GM18499 (cell line): ENCODE measurements at regions not wholly inside any gene's neighbourhood (a gene's known extent, or its start where the extent isn't known, plus 50 kb on each side); places are given as distances from the start of the nearest gene placed in this dataset.
"Not testable (repeated sequence)": the region's sequence is repeated elsewhere in the genome, so short reads cannot be mapped to it uniquely, and the experiment has no call there.

Experiments
- ATAC-seq: cut with Tn5 transposase; IDR thresholded peaks from one replicate; pipeline ENCODE4 v1.9.1; 2021; ENCODE audit warnings: moderate number of reproducible peaks; ENCODE audit not compliant: insufficient read depth, unreplicated experiment

DNA sequence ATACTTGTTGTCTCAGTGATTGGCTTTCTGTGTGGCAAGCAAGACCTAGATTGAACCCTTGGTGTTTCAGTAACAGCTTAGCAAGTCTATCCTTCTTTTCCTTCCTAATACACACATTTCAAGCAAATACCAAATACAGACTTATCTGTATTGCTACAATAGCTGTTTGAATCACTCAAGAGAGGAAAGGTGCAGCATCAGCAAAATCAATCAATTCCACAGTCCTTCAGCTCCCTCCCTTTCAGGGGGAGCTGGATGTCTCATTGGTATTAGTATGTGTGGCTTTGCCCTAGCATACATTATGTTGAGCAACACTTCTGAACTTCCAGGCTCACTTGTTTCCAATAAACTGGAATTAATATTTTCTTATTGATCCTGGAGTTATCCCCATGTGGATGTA is 323.1 kb downstream of the TMX3 start:
- no peak for ATAC-seq

DNA sequence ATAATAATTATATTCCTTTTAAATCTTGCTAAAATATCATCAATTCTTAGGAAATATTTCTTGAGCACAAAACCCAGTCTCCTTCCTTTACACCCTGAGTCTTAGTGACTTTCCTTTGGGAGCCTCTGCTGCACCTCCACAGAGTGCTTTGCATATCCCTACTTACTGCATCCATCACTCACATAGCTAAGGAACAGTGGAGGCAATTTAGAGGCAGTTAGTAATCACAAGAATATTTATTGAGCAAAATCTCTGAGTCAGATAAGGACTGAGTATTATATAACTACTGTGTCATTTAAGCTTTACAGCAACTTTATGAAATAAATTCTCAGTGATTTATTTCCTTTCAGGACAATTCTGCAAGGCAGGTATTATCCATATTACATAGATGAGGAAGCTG is 327.7 kb downstream of the TMX3 start:
- ATAC-seq, result no peak

DNA sequence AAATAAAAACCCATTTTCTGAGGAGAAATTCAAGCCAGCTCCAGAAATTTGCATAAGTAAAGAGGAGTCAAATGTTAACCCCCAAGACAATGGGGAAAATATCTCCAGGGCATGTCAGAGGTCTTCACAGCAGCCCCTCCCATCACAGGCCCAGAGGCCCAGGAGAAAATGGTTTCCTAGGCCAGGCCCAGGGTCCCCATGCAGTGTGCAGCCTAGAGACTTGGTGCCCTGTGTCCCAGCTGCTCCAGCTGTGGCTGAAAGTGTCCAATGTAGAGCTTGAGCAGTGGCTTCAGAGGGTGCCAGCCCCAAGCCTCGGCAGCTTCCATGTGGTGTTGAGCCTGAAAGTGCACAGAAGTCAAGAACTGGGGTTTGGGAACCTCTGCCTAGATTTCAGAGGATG is 330.9 kb downstream of the TMX3 start:
- ATAC-seq, result not testable (repeated sequence)

DNA sequence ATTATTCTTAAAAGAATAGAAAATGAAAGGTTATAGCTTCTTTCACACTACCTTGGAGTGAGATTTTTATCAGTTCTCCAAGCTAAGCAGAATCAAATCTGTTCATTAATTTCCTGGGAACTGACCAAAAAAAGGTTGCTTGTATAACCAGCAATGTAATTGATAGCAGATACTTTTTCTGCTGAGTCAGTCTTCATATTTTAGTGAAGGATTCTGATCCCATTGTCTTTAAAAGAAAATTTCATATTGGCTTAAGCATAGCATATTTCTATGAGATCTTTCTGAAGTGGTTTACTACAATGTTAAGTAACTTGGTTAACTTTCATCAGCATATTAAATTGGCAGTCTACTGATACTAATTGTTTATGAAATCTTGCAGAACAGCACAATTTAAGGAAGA is 338.0 kb downstream of the TMX3 start:
- ATAC-seq, result no peak

DNA sequence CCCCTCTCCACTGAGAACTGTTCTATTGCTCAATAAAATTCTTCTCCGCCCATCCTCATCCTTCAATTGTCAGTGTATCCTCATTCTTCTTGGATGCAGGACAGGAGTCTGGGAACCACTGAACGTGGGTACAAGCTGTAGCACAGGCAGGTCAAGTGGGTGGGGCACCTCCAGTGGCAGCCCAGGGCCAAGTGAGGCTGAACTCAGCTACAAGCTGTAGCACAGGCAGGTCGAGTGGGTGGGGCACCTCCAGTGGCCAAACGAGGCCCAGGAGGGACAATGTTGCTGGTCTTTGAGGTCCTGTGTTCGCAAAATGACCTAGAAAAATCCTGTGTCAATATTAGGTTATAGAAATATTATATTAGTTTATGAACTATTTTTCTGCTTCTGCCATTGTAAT is 352.0 kb downstream of the TMX3 start:
- ATAC-seq, result no peak

DNA sequence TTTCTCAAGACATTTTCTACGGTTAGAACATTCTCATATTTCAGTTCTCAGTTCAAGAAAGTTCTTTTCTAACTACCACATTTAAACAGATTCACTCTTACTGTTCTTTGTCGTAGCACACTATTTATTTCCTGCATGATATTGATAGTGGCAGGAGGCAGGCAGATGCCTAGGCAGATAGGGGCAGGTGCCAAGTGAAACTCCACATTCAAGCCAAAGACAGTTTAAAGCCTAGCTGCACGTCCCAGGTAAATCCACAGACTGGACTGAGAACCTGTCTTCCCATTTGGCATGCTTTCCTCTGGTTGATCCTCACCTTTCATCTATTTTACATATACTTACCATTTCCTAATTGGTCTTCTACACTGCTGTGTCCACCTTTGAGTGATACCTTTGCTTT is 359.3 kb downstream of the TMX3 start:
- no peak for ATAC-seq

DNA sequence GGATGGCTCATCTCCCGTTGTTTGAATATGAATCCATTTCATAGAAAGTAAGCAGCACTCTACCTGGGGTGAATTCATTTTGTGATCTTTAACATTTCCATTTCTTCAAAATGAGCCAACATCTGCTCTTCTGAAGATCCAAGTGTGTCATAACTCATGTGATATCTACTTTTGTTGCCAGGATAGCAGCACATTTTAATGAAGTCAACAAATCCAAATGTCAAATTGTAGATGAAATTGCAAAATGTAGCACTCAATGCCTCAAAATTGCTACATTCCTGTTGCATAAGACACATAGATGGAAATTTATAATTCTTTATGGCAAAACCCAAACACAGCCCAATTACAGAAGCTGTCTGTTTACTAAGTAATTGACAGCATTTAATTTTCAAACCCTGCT is 360.7 kb downstream of the TMX3 start:
- ATAC-seq, result no peak

DNA sequence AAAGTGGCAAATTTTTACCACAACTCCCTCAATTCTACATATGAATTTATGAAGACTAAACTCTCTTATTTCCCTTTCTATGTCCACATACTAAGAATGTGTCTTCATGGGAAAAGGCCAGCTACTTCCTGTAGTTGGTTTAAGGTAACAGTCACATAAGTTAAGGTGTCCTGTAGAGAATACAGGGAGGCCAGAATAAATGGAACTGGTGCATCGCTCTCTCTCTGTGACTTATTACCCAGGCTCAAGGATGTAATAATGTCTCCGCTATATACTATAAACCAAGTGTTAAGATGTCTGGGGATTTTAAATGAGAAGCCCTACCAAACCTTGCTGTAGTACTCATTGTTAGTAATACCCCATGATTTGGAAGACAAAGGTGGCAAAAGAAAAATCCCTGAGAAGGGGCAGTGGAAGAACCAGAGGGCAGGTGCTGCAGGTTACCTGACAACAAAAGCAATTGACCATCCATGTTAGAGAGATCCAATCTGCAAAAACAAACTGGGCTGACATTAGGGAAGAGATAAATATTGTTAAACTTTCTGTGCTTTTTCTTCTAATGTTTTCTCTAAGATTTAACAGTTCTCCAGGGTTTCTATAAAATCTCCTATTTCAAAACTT is 372.8 kb downstream of the TMX3 start:
- no peak for ATAC-seq

DNA sequence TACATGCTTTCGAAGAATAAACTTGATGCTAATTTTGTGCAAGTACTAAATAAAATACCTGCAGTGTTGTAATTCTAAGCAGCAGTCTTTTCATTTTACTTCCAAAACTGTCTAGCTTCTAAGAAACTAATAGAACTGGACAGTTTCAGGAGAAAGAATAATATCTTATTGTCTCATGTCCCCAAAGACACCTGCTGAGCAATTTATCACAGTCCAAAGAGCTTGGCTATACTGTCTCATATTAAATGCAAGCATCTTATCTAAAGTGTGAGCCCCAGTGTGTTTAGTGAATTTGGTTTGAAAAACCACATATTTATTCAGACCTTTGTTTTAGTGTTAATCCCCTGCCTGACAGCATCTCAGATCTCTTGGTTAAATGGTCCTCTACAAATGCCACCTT is 374.3 kb downstream of the TMX3 start:
- no peak for ATAC-seq

DNA sequence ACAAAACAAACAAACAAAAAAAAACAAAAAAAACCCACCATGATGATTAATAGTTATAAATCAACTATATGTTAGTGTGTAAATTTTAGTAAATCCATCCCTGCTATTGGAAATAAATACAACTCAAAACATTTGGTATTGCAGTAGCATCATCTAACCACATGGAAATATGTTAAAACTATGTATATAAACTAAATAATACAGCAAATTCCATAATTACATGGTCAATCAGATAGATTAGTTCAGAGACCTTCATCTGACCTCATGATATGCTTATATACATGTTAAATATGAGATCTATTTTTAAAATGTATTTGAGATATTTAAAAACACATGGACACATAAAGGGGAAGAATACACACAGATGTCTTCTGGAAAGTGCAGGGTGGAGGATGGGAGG is 384.2 kb downstream of the TMX3 start:
- no peak for ATAC-seq

DNA sequence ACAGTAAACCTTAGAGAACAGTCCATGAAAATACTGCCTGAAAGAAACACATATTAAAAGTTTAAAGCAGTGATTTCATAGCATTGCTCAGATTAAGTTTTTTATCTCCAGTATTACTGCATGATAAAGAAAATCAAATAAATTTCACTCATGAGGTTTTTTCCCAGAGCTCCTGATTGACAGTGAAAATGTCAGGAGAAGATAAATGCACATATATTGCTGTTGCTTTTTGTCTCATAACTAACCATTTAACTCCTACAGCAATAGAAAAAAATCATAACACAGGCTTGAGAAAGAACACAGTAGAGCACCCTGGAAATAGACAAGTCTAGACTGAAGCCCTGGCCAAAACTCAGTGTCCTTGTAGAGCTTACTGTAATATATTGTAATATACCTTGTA is 391.0 kb downstream of the TMX3 start:
- no peak for ATAC-seq

DNA sequence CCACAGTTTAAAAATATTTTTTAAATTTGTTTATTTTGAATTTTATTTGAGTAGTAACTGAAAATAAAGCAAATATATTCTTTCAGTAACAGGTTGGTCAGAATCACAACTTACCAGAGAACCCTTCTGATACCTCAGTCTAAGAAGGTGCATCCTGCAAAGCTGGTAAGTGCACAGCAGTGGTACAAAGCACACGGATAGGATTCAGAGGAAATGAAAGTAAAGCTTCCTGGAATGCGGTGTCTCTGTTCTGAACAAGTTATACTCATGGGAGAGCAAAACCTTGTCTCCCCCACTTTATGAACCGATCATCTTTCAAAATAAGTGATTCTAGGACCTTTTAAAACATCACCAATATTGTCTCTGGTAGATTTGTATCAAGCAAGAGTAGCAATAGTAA is 398.3 kb downstream of the TMX3 start:
- no peak for ATAC-seq

DNA sequence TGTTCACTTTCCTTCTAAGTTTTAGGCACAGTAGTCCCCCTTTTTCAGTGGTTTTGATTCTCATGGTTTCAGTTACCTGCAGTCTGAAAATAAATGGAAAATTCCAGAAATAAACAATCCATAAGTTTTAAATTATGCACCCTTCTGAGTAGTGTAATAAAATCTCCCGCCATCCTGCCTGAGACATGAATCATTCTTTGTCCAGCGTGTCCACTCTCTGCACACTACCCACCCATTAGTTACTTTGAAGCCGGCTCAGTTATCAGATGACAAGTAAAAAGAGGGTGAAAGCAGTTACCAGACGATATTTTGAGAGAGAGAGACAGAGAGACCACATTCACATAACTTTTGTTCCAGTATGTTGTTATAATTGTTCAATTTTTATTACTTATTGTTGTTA is 400.5 kb downstream of the TMX3 start:
- ATAC-seq, result no peak

DNA sequence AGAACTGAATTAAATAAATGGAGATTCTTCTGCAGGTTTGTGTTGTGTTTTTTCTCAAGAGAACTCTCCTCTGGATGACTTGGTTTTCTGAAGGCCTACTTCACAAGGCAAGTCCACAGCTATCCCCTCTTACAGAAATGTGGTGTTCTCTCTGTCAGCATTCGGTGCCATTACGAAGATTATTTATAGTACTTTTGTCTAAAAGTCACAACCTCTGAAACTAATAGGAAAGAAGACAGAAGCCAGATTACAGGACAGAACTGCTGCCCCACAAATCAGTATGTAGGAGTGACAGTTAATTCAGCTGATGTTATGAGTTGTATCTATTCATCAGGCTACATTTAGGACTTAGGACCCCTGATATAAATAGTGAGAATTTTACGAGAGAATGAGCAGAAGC is 413.5 kb downstream of the TMX3 start:
- ATAC-seq, result no peak

DNA sequence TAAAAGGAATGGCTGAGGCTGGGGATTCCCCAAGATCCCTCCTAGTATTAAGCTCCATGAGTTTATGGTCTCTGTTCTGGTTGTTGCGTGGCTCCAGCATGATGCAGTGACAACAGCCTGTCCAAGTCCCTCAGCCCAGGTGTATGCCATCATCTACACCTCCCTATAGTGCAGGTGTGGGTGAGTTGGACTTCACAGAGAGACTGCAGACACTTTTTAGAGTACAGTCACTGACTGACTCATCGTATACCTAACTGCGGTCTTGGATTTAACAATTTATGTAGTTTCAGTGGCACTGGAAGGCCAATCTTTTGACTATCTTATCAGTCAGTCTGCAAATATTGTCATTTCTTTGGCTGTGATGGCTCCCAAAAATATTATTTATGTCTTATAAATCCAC is 415.0 kb downstream of the TMX3 start:
- no peak for ATAC-seq

DNA sequence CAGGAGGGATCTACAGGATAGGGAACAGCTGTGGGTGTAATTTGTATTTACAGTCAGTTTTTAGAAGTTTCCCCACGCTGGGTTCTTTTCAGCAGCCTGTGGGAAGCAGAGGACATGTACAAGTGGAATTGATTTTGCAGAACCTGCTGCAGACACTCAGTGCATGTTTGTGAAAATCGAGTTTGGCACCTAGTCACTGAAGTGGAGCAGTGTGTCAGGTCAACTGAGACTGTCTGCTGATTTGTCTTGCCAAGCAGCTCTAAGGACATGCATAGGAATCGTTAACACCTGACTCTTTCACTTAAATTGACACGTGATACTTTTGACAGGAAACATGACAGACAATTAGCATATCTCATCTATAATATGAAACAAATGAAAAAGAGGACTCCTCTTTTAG is 416.6 kb downstream of the TMX3 start:
- no peak for ATAC-seq

DNA sequence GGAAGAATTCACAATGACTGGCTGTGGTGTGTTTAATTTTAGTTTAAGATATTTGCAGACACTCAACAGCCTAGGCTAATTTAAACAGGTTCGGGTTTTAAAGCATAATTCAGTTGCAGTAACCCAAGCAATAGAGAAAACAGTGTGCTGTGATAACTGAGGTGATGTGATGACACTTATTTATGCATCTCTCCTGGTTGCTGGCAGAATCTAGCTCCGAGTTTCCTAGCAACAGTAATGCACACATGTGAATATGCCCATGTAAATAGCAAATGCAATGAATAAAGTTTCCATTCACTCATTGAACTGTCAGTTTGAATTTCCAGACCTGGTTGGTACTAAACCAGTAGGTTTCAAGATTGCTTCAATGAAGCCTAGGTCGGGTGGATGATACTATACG is 426.5 kb downstream of the TMX3 start:
- no peak for ATAC-seq

DNA sequence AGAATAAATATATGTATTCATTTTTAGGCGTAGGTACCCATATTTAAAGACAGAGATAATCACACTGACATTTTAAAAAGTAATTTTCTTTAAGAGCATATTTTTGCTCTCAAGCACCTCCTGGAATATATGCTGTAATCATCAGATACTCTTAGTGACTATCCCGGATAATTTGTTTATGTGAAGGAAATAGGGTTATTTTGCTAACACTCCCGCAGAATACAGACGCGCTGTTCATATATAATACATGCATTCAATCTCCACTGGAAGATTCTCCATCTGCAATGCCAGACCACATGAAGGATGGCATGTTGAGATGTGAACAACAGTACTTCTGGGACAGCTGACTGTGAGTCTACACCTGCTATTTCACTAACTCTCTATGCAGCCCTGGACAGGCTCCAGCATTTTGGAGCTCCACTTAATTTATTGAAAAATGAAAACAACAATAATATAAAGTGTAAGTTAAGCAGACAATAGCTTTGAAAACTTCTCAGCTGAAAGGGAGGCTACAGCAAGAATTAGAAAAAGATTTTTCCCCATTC is 430.6 kb downstream of the TMX3 start:
- no peak for ATAC-seq

DNA sequence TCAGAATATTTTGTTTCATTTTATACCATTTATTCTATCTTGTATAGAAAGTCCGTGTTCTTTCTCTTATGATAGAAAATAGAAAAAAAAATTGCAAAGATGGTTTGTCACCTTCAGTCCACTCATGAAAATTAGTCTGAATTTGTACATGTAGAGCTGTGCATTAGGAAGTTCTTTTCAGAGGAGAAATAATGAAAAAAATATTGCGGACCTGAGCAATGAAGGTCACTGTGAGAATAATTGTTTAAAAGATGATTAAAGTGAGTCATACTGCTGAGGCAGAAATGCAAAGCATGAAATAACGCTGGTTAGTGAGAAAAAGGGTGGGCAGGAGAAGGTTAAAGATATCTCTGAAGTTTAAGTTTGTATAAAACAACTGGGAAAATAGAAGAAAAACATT is 431.1 kb downstream of the TMX3 start:
- no peak for ATAC-seq

DNA sequence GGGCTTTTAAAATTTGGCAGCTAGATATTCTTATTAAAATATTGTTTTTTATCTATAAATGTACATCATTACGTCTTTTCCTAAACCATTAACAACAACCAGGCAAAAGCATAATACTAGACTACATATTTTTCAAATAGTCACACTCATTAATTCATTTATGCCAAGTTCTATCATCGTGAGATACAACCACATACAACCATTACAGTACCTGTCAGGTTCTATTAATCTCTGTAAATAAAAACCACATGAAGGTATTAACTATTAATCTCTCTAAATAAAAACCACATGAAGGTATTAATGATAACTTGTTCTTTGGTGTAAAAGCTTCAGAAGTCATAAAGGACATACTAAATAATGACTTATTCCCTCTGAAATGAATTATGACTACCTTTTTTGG is 432.7 kb downstream of the TMX3 start:
- no peak for ATAC-seq

DNA sequence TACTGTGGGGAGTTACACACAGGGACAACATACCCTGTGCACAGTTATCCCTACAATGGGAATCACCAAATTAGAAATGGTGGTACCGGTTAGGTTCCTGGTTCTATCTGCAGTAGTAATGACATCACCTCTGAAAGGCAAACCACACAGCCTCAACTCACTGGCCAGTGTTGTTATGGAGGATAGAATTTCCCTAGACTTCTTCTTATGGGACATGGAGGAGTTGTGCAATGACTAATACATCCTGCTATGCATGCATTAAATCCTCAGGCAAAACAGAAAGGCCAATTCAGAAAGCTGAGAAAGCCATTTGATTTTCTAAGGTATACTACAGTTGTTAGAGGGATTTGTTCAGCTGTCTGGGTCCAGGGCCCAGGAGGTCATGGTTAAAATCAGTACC is 439.3 kb downstream of the TMX3 start:
- ATAC-seq, result no peak

DNA sequence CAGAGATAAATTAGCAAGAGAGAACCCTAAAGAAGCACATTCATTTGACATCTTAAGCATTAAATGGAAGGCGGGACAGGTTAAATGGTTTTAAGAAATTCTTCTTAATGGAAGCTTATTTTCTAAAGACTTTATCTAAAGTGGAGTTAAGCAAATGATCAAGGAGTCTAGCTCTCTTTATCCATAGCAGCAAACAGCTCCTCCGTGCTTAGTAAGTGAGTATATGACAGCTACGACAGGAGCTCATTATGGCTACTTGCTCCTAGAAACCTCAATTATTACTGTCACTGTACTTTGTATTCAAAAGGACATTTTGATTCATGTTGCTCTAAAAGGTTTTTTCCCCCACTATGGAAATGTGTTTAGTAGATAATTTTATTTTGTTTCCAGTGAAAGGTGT is 444.9 kb downstream of the TMX3 start:
- no peak for ATAC-seq

DNA sequence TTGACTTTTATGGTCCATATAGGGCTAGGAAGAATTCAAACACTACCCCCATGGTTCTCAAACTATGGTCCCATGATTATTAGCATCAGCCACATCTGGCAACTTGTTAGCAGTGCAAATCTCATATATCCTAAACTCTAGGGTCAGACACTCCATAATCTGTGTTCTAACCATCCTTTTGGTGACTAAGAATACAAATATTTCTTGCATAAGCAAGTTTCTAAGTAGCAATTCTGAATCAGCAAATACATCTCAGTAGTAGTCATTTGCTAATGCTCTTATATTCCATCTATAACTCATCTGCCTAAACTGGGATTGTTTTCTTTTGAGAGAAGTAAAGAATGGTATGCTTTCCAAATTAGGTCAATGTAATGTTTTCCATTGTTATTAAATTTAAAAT is 447.3 kb downstream of the TMX3 start:
- no peak for ATAC-seq
